GM21447 (cell line): ENCODE measurements at regions not wholly inside any gene's neighbourhood (a gene's known extent, or its start where the extent isn't known, plus 50 kb on each side); places are given as distances from the start of the nearest gene placed in this dataset.

Source experiments
- ATAC-seq: cut with Tn5 transposase; IDR thresholded peaks from one replicate; pipeline ENCODE4 v1.9.1; 2021; ENCODE audit not compliant: unreplicated experiment

GRCh38 chr12:81963026-81963425, 203.9 kb upstream of the PPFIA2 start:
- ATAC-seq: no peak

- no peak for ATAC-seq
Measured at GRCh38 chr12:81962126-81962856, 203.1 kb upstream of the PPFIA2 start.

GRCh38 chr12:81958406-81958805, 199.3 kb upstream of the PPFIA2 start:
- ATAC-seq: no peak

- ATAC-seq: no peak
Measured at GRCh38 chr12:81957631-81958030, 198.5 kb upstream of the PPFIA2 start.

DNA sequence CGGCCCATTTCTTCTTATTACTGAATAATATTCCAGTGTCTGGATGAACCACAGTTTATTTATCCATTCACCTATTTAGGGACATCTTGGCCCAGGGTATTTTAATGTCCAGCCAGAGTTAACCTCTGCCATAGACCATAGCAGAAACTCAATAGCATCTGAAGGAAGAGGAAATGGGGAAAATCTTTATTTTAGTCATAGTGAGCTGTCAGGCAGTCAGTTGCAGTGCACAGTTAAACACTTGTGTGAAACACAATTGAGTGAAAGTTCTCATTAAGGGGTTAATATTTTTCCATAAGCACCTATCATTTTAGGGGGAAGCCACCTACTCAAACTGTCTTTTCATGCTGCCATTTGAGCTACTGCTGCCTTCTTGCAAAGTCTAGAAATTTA, 197.3 kb upstream of the PPFIA2 start:
- ATAC-seq: no peak

GRCh38 chr12:81953541-81953940, 194.4 kb upstream of the PPFIA2 start:
- ATAC-seq: no peak

GRCh38 chr12:81950871-81951270, 191.7 kb upstream of the PPFIA2 start:
- ATAC-seq: no peak

- no peak for ATAC-seq
Measured at GRCh38 chr12:81949841-81950308, 190.7 kb upstream of the PPFIA2 start.

DNA sequence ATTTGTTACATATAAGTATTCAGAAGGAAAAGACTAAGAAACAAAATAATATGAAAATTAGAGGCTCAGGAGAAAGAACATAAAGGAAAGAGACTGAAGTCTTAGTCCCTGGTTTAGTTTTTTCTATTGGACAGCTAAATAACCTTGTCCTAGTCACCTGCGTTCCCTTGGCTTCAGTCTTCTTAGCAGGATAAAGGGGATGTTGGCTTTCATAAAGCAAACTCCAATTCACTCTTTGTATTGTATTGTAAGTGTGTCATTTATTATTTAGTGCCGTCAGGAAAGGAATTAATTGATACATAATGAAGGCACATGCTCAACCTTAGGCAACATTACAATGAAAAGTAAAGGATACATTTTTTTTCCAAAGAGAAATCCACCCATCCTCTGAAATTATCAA, 190.3 kb upstream of the PPFIA2 start:
- no peak for ATAC-seq

DNA sequence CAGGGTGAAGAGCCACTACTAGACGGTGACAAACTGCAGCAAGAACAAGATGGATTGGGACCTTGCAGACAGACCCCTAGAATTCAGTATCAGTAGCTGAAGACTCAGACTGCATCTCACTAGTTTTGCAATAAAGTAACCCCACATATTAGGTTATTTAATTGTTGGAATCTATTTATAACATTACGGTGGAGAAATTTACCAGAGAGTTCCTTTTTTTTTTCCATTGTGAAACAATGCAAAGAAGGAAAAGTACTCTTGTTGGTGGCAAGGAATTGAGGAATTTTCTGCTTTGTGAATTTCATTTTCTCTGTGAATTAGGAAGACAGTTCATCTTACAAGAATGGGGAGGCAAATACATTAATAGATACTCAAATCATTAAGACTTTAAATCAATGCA, 185.7 kb upstream of the PPFIA2 start:
- no peak for ATAC-seq

DNA sequence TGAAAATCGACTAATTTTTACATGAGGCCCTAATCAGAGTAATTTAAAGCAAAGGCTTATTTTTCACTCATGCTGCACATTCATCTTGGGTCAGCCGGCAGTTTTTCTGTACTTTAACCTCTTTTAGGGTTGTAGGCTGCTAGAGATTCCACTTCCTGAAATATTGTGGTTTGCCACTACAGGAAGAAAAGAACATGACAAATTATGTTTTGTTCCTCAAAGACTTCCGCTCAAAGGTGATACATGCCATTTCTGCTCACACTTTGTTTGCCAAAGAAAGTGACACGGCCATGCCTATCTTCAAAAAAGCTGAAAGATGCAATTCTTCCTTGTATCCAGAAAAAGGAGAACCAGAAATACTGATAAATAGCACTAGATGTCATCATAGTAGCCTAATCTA, 183.4 kb upstream of the PPFIA2 start:
- no peak for ATAC-seq

GRCh38 chr12:81930037-81930436, 170.9 kb upstream of the PPFIA2 start:
- ATAC-seq: no peak

DNA sequence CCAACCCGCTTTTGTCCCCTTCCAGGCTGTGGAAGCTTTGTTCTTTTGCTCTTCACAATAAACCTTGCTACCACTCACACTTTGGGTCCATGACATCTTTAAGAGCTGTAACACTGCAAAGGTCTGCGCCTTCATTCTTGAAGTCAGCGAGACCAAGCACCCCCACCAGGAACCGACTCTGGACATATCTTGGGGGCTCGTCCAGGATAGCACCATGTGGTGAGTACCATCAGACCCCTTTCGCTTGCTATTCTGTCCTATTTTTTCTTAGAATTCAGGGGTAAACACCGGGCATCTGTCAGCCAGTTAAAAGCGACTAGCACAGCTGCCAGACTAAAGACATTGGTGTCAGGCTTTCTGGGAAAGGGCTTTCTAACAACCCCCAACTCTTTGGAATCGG, 137.6 kb upstream of the PPFIA2 start:
- ATAC-seq: no peak

GRCh38 chr12:81888961-81889360, 129.8 kb upstream of the PPFIA2 start:
- no peak for ATAC-seq

DNA sequence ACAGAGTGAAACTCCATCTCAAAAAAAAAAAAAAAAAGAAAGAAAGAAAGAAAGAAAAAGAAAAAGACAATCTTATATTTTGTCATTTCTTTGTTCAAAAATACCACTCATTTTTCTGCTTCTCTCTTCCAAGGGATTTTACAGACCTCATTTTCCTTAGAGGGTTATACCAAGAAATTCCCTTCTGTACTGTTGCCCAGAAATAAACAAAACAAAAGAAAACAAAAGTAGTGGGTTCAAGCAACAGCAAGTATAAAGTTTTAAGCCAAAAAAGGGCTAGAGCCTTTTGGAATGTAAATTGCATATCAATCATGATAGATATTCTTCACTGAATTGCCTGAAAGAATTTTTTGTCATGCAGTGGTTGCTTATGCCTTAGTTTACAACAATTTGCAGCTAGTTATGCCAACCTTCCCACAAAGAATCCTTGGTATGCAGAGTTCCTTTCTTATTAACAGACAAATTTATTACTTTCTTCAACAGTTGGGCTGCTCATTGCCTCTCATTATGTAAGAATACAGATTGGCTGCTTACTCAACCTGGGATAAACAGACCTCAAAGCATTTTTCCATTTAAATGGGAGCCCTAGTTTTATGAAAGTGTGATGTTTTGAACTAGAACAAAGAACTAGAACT, 129.1 kb upstream of the PPFIA2 start:
- no peak for ATAC-seq

DNA sequence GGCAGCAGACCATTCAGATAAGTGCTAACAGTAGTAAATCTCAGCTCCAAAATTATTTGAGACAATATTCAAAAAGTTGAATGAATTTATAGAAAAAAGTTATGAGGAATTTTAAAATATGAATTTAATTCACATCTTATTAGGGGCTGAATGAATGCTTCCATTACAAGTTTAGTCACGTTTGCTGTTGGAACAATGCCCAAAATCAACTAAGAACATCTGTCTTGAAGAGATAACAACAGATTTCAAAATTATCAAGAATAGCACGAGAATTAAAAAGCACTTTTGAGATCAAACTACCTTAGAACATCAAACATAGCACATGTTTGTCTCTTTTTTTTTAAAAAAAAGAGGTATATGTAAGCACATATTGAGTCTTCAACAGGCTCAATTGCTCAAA, 115.4 kb upstream of the PPFIA2 start:
- no peak for ATAC-seq

- no peak for ATAC-seq
Measured at GRCh38 chr12:81874166-81874565, 115.0 kb upstream of the PPFIA2 start.

GRCh38 chr12:81872400-81872799, 113.2 kb upstream of the PPFIA2 start:
- ATAC-seq: no peak

- no peak for ATAC-seq
Measured at GRCh38 chr12:81866081-81866480, 106.9 kb upstream of the PPFIA2 start.

DNA sequence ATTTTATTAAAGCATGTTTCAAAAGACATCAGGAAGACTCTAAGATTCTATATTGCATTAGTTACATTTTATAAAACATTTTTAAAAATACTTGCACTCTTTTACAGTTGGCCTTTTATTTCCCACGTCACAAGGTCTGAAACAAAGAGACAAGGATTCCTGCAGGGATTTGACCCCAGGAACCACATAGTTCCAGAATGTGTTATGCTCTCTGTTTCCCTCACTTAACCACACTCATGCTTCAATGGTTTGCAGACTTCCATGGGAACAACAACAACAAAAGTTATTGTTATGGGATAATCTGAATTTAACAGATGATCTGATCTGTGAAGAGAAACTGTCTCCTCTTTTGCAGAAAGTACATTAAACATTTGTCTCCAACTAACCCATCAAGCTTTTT, 104.3 kb upstream of the PPFIA2 start:
- no peak for ATAC-seq

GRCh38 chr12:81859521-81859920, 100.4 kb upstream of the PPFIA2 start:
- no peak for ATAC-seq

DNA sequence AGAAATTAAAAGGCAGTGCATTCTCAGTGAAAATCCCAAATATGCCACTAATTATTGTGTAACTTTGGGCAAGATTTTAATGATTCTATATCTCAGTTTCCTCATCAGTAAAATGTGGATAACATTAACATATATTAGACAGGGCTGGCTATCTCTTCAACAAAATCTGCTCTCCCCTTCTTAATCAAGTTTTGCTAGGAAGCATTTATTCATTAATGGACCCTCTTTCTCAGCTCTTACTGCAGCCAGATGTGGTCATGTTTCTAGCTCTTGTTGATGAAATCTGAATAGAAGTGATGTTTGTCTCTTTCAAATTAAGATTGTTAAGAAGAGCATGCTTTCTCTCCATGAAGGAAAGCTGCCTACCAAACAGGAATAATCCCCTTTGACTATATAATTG, 84.4 kb upstream of the PPFIA2 start:
- ATAC-seq: no peak

DNA sequence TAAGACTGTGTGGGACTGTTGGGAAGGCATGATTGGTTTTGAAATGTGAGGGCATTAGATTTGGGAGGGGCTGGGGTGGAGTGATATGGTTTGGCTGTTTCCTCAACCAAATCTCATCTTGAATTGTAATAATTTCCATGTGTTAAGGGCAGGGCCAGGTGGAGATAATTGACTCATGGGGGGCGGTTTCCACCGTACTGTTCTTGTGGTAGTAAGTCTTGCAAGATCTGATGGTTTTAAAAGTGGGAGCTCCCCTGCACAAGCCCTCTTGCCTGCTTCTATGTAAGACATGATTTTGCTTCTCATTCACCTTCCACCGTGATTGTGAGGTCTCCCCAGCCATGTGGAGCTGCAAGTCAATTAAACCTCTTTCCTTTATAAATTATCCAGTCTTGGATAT, 76.6 kb upstream of the PPFIA2 start:
- ATAC-seq: no peak
